ENCODE measurements at regions not wholly inside any gene's neighbourhood (a gene's known extent, or its start where the extent isn't known, plus 50 kb on each side); places are given as distances from the start of the nearest gene placed in this dataset.

GRCh38 chr17:31698751-31699150, 160.3 kb downstream of the COPRS start:
- Histone ChIP-seq H3K79me2 (no peaks in the 10 kb centered on the region), H3K9me3 (ENCODE audit: control insufficient read depth, low read length) (no peaks in the 10 kb centered on the region), H3K4me3 (ENCODE audit: low read depth, low read length) (no peak overlapping the region), H3K27me3 (ENCODE audit: control insufficient read depth, insufficient read depth, low read length) (no peaks in the 10 kb centered on the region), H3K4me1 (no peaks in the 10 kb centered on the region), H3K4me2 (ENCODE audit: low read length) (no peak overlapping the region), H3K27ac (no peak overlapping the region), H3K9ac (no peak overlapping the region), H3K36me3 (ENCODE audit: control insufficient read depth, insufficient read depth, low read length) (no peaks in the 10 kb centered on the region), H2AFZ (no peak overlapping the region)
- no peak for TF ChIP-seq CTCF (IDR thresholded peaks at IDR 0.05)

DNA sequence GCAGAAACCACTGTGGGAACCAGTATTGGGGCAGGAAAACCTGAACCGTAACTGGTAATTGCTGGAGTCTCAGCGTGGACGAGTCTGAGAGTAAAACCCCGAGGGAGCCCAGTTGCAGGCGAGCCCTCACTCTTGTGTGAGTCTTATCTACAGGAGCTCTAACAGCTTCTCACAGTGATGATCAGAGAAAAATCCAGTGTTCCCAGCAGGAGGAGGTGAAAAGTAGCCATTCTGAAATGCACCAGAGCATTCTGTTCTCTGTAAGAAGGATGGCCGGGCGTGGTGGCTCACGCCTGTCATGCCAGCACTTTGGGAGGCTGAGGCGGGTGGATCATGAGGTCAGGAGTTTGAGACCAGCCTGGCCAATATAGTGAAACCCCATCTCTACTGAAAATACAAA, 161.2 kb downstream of the COPRS start:
- Histone ChIP-seq H2AFZ (no peak overlapping the region), H3K27ac (no peak overlapping the region), H3K4me1 (no peaks in the 10 kb centered on the region)

DNA sequence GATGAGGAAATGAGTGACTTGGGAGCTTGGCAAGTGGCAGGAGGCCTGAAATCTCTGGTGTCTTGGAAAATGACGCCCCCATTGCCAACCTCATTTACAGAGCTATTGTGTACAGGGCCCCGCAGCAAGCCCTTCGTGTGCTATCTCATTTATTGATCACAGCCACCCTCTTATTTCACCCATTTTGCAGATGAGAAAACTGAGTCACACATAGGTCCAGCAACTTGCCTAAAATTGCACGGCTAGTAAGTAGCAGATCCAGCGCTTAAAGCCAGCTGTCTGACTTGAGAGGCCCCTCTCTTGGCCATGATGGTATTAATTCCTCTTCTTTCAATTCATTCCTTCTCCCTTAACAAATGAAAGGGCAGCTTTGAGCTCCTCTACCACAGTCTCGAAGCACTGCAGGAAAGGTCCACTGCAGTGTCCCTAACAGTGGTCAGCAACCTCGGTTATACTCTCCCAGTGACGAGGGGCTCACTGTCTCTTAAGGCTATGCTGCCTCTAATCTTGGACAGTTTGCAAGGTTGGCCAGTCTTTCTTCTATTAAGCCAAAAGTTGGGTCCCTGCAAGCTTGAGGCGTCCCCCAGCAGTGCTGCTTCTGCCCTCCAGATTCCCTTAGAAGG, 162.2 kb downstream of the COPRS start:
- no peak overlapping the region for H3K27ac ChIP-seq
- no peak overlapping the region for H3K4me3 ChIP-seq (ENCODE audit: low read depth, low read length)
- no peaks in the 10 kb centered on the region for H3K9me3 ChIP-seq (ENCODE audit: control insufficient read depth, low read length)
- H3K4me1 ChIP-seq = no peaks in the 10 kb centered on the region
- no peaks in the 10 kb centered on the region for H3K27me3 ChIP-seq (ENCODE audit: control insufficient read depth, insufficient read depth, low read length)
- no peaks in the 10 kb centered on the region for H3K79me2 ChIP-seq
- no peak for TF ChIP-seq CTCF (IDR thresholded peaks at IDR 0.05)
- H3K9ac ChIP-seq = no peak overlapping the region
- no peak overlapping the region for H2AFZ ChIP-seq
- no peaks in the 10 kb centered on the region for H3K36me3 ChIP-seq (ENCODE audit: control insufficient read depth, insufficient read depth, low read length)
- no peak overlapping the region for H3K4me2 ChIP-seq (ENCODE audit: low read length)

More for the DNA sequence above, 161.2 kb downstream of the COPRS start:
- no peak for TF ChIP-seq CTCF (IDR thresholded peaks at IDR 0.05)
- no peaks in the 10 kb centered on the region for H3K79me2 ChIP-seq
- no peaks in the 10 kb centered on the region for H3K36me3 ChIP-seq (ENCODE audit: control insufficient read depth, insufficient read depth, low read length)
- no peak overlapping the region for H3K4me2 ChIP-seq (ENCODE audit: low read length)
- no peak overlapping the region for H3K9ac ChIP-seq
- H3K4me3 ChIP-seq (ENCODE audit: low read depth, low read length) = no peak overlapping the region
- no peaks in the 10 kb centered on the region for H3K9me3 ChIP-seq (ENCODE audit: control insufficient read depth, low read length)
- H3K27me3 ChIP-seq (ENCODE audit: control insufficient read depth, insufficient read depth, low read length) = no peaks in the 10 kb centered on the region

- H3K9ac ChIP-seq = no peak overlapping the region
- H3K9me3 ChIP-seq (ENCODE audit: control insufficient read depth, low read length) = no peaks in the 10 kb centered on the region
- no peak overlapping the region for H2AFZ ChIP-seq
- no peak for TF ChIP-seq CTCF (IDR thresholded peaks at IDR 0.05)
- H3K4me2 ChIP-seq (ENCODE audit: low read length) = no peak overlapping the region
- H3K36me3 ChIP-seq (ENCODE audit: control insufficient read depth, insufficient read depth, low read length) = no peaks in the 10 kb centered on the region
- no peaks in the 10 kb centered on the region for H3K4me1 ChIP-seq
- H3K4me3 ChIP-seq (ENCODE audit: low read depth, low read length) = no peak overlapping the region
- no peak overlapping the region for H3K27ac ChIP-seq
- H3K27me3 ChIP-seq (ENCODE audit: control insufficient read depth, insufficient read depth, low read length) = no peaks in the 10 kb centered on the region
- H3K79me2 ChIP-seq = no peaks in the 10 kb centered on the region
These were observed 162.9 kb downstream of the COPRS start for GRCh38 chr17:31696184-31696602.

DNA sequence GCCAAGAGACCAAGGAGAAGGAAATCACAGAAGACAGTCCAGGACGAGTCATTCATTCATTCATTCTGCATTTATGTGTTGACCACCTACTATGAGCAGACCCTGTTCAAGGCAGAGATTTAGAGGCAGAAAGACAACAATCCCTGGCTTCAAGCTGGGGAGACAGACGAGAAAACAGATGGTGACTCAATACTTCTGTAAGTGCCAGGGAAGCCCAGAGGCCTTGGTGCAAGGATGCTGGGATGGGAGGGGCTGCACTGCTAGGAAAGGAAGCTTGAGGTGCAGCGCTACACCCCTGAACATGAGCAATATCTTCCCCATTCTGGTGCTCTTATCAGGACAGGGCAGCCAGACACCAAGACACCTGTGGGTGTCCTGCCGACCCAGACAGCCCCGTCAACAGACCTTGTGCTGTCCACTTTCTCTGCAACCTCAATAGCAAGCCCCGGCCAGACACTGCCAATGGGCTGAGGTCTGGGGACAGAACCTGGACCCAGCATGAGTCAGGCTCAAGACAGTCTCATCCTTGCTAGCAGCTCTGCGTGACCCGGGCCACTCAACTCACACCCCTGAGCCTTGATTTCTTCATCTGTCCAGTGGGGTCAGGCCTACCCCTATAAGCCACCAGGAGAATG, 163.5 kb downstream of the COPRS start:
- Histone ChIP-seq H3K4me2 (ENCODE audit: low read length) (no peak overlapping the region), H3K4me1 (no peaks in the 10 kb centered on the region), H3K79me2 (no peaks in the 10 kb centered on the region), H3K27ac (no peak overlapping the region), H3K36me3 (ENCODE audit: control insufficient read depth, insufficient read depth, low read length) (no peaks in the 10 kb centered on the region), H3K9ac (no peak overlapping the region), H2AFZ (no peak overlapping the region), H3K4me3 (ENCODE audit: low read depth, low read length) (no peak overlapping the region), H3K9me3 (ENCODE audit: control insufficient read depth, low read length) (no peaks in the 10 kb centered on the region), H3K27me3 (ENCODE audit: control insufficient read depth, insufficient read depth, low read length) (no peaks in the 10 kb centered on the region)
- TF ChIP-seq CTCF (IDR thresholded peaks at IDR 0.05) = no peak

All from parathyroid adenoma (tissue), 2 donors.